Parathyroid adenoma (tissue), 2 donors: ENCODE measurements at regions not wholly inside any gene's neighbourhood (a gene's known extent, or its start where the extent isn't known, plus 50 kb on each side); places are given as distances from the start of the nearest gene placed in this dataset.

Source experiments
- H2AFZ ChIP-seq: fragments of 300-600 bp; sonication (generic); one replicate; pipeline ENCODE4 v1.7.0; 2017; ENCODE audit warnings: antibody characterized with exemption, mild to moderate bottlenecking
- H3K27ac ChIP-seq: fragments of 300-600 bp; sonication (generic); one replicate; pipeline ENCODE4 v1.7.0; 2017
- H3K27me3 ChIP-seq: fragments of 300-600 bp; sonication (generic); one replicate; pipeline ENCODE4 v1.7.0; 2017; ENCODE audit warnings: low read length; ENCODE audit not compliant: control insufficient read depth, insufficient read depth
- H3K36me3 ChIP-seq: fragments of 300-600 bp; sonication (generic); one replicate; pipeline ENCODE4 v1.7.0; 2017; ENCODE audit warnings: low read length; ENCODE audit not compliant: control insufficient read depth, insufficient read depth
- H3K4me1 ChIP-seq: fragments of 300-600 bp; sonication (generic); one replicate; pipeline ENCODE4 v1.7.0; 2017; ENCODE audit warnings: control low read depth
- H3K4me2 ChIP-seq: fragments of 300-600 bp; sonication (generic); one replicate; pipeline ENCODE4 v1.7.0; 2017; ENCODE audit warnings: low read length
- H3K4me3 ChIP-seq: fragments of 300-600 bp; sonication (generic); one replicate; pipeline ENCODE4 v1.7.0; 2017; ENCODE audit warnings: low read depth, low read length
- H3K79me2 ChIP-seq: fragments of 300-600 bp; sonication (generic); one replicate; pipeline ENCODE4 v1.7.0; 2017; ENCODE audit warnings: control low read depth
- H3K9ac ChIP-seq: fragments of 300-600 bp; sonication (generic); one replicate; pipeline ENCODE4 v1.7.0; 2017; ENCODE audit warnings: mild to moderate bottlenecking
- H3K9me3 ChIP-seq: fragments of 300-600 bp; sonication (generic); one replicate; pipeline ENCODE4 v1.7.0; 2017; ENCODE audit warnings: low read length; ENCODE audit not compliant: control insufficient read depth
- TF ChIP-seq, protein P1 (sequence below): fragments of 300-600 bp; sonication (generic); IDR thresholded peaks from one replicate; pipeline ENCODE4 v1.7.0; 2017; ENCODE audit warnings: antibody characterized with exemption, mild to moderate bottlenecking
- donor health status: primary hyperparathyroidism.

GRCh38 chr13:40283666-40284065 is 382.8 kb downstream of the FOXO1 start:
- Histone ChIP-seq H3K9me3 (no peaks in the 10 kb centered on the region), H3K4me1 (no peaks in the 10 kb centered on the region), H2AFZ (no peak overlapping the region), H3K36me3 (no peaks in the 10 kb centered on the region), H3K9ac (no peak overlapping the region), H3K79me2 (no peaks in the 10 kb centered on the region), H3K27me3 (no peaks in the 10 kb centered on the region), H3K4me3 (no peak overlapping the region), H3K4me2 (no peak overlapping the region), H3K27ac (no peak overlapping the region)
- TF ChIP-seq, protein P1, sequence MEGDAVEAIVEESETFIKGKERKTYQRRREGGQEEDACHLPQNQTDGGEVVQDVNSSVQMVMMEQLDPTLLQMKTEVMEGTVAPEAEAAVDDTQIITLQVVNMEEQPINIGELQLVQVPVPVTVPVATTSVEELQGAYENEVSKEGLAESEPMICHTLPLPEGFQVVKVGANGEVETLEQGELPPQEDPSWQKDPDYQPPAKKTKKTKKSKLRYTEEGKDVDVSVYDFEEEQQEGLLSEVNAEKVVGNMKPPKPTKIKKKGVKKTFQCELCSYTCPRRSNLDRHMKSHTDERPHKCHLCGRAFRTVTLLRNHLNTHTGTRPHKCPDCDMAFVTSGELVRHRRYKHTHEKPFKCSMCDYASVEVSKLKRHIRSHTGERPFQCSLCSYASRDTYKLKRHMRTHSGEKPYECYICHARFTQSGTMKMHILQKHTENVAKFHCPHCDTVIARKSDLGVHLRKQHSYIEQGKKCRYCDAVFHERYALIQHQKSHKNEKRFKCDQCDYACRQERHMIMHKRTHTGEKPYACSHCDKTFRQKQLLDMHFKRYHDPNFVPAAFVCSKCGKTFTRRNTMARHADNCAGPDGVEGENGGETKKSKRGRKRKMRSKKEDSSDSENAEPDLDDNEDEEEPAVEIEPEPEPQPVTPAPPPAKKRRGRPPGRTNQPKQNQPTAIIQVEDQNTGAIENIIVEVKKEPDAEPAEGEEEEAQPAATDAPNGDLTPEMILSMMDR, result no peak

DNA sequence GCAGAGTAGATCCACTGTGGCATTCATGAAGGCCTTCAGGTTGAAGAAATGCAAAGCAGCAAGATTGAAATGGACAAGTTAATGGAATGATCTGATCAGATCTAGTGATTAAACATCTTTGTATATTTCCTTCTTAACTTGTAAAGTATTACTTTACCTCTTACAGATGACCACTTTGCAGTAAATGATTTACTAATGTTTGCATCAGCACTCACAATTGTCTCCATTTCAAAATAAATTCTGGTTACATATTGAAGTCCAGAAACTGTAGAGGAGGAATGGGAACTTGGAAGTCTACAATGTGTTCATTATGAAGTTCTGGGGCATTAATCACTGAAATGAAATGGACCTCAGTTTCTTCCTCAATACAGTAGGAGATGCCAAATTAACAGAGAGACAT is 380.8 kb downstream of the FOXO1 start:
- H3K4me3 ChIP-seq, result no peak overlapping the region
- H3K27me3 ChIP-seq, result no peaks in the 10 kb centered on the region
- no peaks in the 10 kb centered on the region for H3K36me3 ChIP-seq
- H3K4me1 ChIP-seq, result no peaks in the 10 kb centered on the region
- no peak overlapping the region for H2AFZ ChIP-seq
- TF ChIP-seq, protein P1, result no peak
- H3K79me2 ChIP-seq, result no peaks in the 10 kb centered on the region
- no peaks in the 10 kb centered on the region for H3K9me3 ChIP-seq
- H3K4me2 ChIP-seq, result no peak overlapping the region
- no peak overlapping the region for H3K9ac ChIP-seq
- H3K27ac ChIP-seq, result no peak overlapping the region

DNA sequence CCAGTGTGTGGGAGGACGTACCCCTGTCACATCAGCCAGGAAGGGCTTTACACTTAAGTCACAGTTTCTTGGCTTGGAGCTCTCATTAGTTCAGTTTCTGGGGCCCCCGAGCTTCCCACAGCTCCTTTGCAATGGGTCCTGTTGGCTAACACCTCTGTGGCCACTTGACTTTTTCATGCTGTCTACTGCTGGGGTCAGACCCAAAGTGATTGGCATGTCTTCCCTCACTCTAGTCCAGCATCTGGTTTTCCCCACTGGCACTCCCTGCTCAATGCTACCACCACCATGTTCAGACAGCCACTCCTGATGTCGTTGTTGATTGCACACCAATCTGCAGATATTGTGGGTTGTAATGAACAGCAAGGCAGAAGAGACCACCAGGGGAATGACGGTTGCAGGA is 379.0 kb downstream of the FOXO1 start:
- no peak overlapping the region for H3K27ac ChIP-seq
- no peak overlapping the region for H3K9ac ChIP-seq
- no peak overlapping the region for H3K4me3 ChIP-seq
- no peak overlapping the region for H3K4me2 ChIP-seq
- no peaks in the 10 kb centered on the region for H3K36me3 ChIP-seq
- TF ChIP-seq, protein P1, result no peak
- no peak overlapping the region for H2AFZ ChIP-seq
- H3K9me3 ChIP-seq, result no peaks in the 10 kb centered on the region
- no peaks in the 10 kb centered on the region for H3K27me3 ChIP-seq
- H3K4me1 ChIP-seq, result no peaks in the 10 kb centered on the region
- H3K79me2 ChIP-seq, result no peaks in the 10 kb centered on the region

GRCh38 chr13:40288259-40288658 is 378.2 kb downstream of the FOXO1 start:
- Histone ChIP-seq H3K27ac (no peak overlapping the region), H3K79me2 (no peaks in the 10 kb centered on the region), H3K4me2 (no peak overlapping the region), H3K36me3 (no peaks in the 10 kb centered on the region), H3K4me3 (no peak overlapping the region), H3K9ac (no peak overlapping the region), H3K4me1 (no peaks in the 10 kb centered on the region), H3K9me3 (no peaks in the 10 kb centered on the region), H3K27me3 (no peaks in the 10 kb centered on the region), H2AFZ (no peak overlapping the region)
- TF ChIP-seq, protein P1, result no peak

- Histone ChIP-seq H3K36me3 (no peaks in the 10 kb centered on the region), H3K9ac (no peak overlapping the region), H2AFZ (no peak overlapping the region), H3K4me3 (no peak overlapping the region), H3K9me3 (no peaks in the 10 kb centered on the region), H3K4me1 (no peaks in the 10 kb centered on the region), H3K27me3 (no peaks in the 10 kb centered on the region), H3K4me2 (no peak overlapping the region), H3K27ac (no peak overlapping the region), H3K79me2 (no peaks in the 10 kb centered on the region)
- TF ChIP-seq, protein P1, result no peak
These were observed 375.7 kb downstream of the FOXO1 start for GRCh38 chr13:40290758-40291157.
